SU-DHL-6 (cell line): ENCODE measurements at regions not wholly inside any gene's neighbourhood (a gene's known extent, or its start where the extent isn't known, plus 50 kb on each side); places are given as distances from the start of the nearest gene placed in this dataset.

ENCODE experiments used
- H2AFZ ChIP-seq: fragments of 200-600 bp; sonication (generic); 2 replicates; pipeline ENCODE4 v1.6.1; 2014; ENCODE audit warnings: low read depth, mild to moderate bottlenecking, moderate library complexity, mixed read lengths, antibody characterized with exemption, low read length; ENCODE audit not compliant: severe bottlenecking
- H3F3A ChIP-seq: fragments of 200-600 bp; shearing (Covaris generic); 2 replicates; pipeline ENCODE4 v1.6.0; 2016; ENCODE audit warnings: antibody characterized with exemption, mild to moderate bottlenecking; ENCODE audit not compliant: insufficient read depth
- H3K27ac ChIP-seq: fragments of 200-600 bp; sonication (generic); 2 replicates; pipeline ENCODE4 v1.5.1; 2016; ENCODE audit warnings: low read depth, mild to moderate bottlenecking, low read length, moderate library complexity, mixed read lengths
- H3K27me3 ChIP-seq: fragments of 200-600 bp; sonication (generic), shearing (Covaris generic); 2 replicates; pipeline ENCODE4 v1.6.0; 2014; ENCODE audit warnings: mild to moderate bottlenecking, low read length
- H3K36me3 ChIP-seq: fragments of 200-600 bp; sonication (generic); 2 replicates; pipeline ENCODE4 v1.6.1; 2014; ENCODE audit warnings: mild to moderate bottlenecking, low read length, mixed read lengths
- H3K4me2 ChIP-seq: fragments of 300-600, 200-600 bp; shearing (Covaris generic), sonication (generic); 2 replicates; pipeline ENCODE4 v1.6.0; 2014; ENCODE audit warnings: low read length, low read depth, mild to moderate bottlenecking; ENCODE audit not compliant: poor library complexity, severe bottlenecking
- H3K4me3 ChIP-seq: fragments of 200-600 bp; sonication (generic); 2 replicates; pipeline ENCODE4 v1.5.1; 2014; ENCODE audit warnings: antibody characterized with exemption, low read length, mild to moderate bottlenecking, mixed read lengths; ENCODE audit not compliant: insufficient read depth, poor library complexity, severe bottlenecking
- H3K79me2 ChIP-seq: fragments of 200-600 bp; sonication (generic); 2 replicates; pipeline ENCODE4 v1.6.1; 2014; ENCODE audit warnings: mild to moderate bottlenecking, low read length, moderate library complexity; ENCODE audit not compliant: insufficient read depth
- H3K9ac ChIP-seq: fragments of 200-600 bp; sonication (generic); 2 replicates; pipeline ENCODE4 v1.7.0; 2014; ENCODE audit warnings: mild to moderate bottlenecking, low read length
- H3K9me2 ChIP-seq: fragments of 200-600 bp; sonication (generic); replicated peaks from 2 replicates; pipeline ENCODE4 v1.6.1; 2014; ENCODE audit warnings: low read length; ENCODE audit not compliant: insufficient read depth
- H3K9me3 ChIP-seq: fragments of 200-600 bp; sonication (generic); 2 replicates; pipeline ENCODE4 v1.6.1; 2014; ENCODE audit warnings: low read length, mixed read lengths; ENCODE audit not compliant: insufficient read depth
- H4K20me1 ChIP-seq: fragments of 200-600 bp; sonication (generic); 2 replicates; pipeline ENCODE4 v1.6.1; 2014; ENCODE audit warnings: low read depth, mild to moderate bottlenecking, antibody characterized with exemption, low read length, moderate library complexity, mixed read lengths
- CTCF ChIP-seq: fragments of 200-600 bp; sonication (generic); IDR thresholded peaks from one replicate; pipeline ENCODE4 v1.5.1; 2017; ENCODE audit warnings: antibody characterized with exemption, mild to moderate bottlenecking, low read length, moderate library complexity; ENCODE audit not compliant: insufficient read depth, poor library complexity, severe bottlenecking
- EZH2phosphoT487 ChIP-seq: fragments of 200-600 bp; sonication (generic), shearing (Covaris generic); conservative IDR thresholded peaks from 2 replicates; pipeline ENCODE4 v1.6.1; 2018; ENCODE audit warnings: mild to moderate bottlenecking, antibody characterized with exemption, low read length, moderate library complexity, mixed read lengths

GRCh38 chr5:5939759-5940370, 438.5 kb downstream of the MED10 start:
- no peak for TF ChIP-seq CTCF
- TF ChIP-seq EZH2phosphoT487, result no peak
- no peaks in the 10 kb centered on the region for H3K9me3 ChIP-seq
- H3K27me3 ChIP-seq, result no peaks in the 10 kb centered on the region
- no peaks in the 10 kb centered on the region for H3K36me3 ChIP-seq
- no peak overlapping the region for H2AFZ ChIP-seq
- H3K79me2 ChIP-seq, result no peaks in the 10 kb centered on the region
- no peak overlapping the region for H3K4me3 ChIP-seq
- H3F3A ChIP-seq, result no peaks in the 10 kb centered on the region
- H4K20me1 ChIP-seq, result no peaks in the 10 kb centered on the region
- H3K9me2 ChIP-seq, result no peaks in the 10 kb centered on the region; the same call in 1 of the 2 replicates
- H3K4me2 ChIP-seq, result no peak overlapping the region
- H3K9ac ChIP-seq, result no peak overlapping the region
- no peak overlapping the region for H3K27ac ChIP-seq

GRCh38 chr5:5933651-5934050, 444.7 kb downstream of the MED10 start:
- no peaks in the 10 kb centered on the region for H3F3A ChIP-seq
- H3K4me3 ChIP-seq, result no peak overlapping the region
- H3K36me3 ChIP-seq, result no peaks in the 10 kb centered on the region
- no peak overlapping the region for H3K4me2 ChIP-seq
- no peaks in the 10 kb centered on the region for H3K9me3 ChIP-seq
- no peak overlapping the region for H3K9ac ChIP-seq
- H3K27ac ChIP-seq, result no peak overlapping the region
- no peak overlapping the region for H2AFZ ChIP-seq
- no peaks in the 10 kb centered on the region for H3K9me2 ChIP-seq
- no peaks in the 10 kb centered on the region for H3K79me2 ChIP-seq
- no peak for TF ChIP-seq EZH2phosphoT487
- TF ChIP-seq CTCF, result no peak
- H4K20me1 ChIP-seq, result no peaks in the 10 kb centered on the region
- no peaks in the 10 kb centered on the region for H3K27me3 ChIP-seq

- no peaks in the 10 kb centered on the region for H4K20me1 ChIP-seq
These were observed 445.5 kb downstream of the MED10 start for GRCh38 chr5:5932824-5933223.

More at GRCh38 chr5:5932824-5933223, 445.5 kb downstream of the MED10 start:
- Histone ChIP-seq H3F3A (no peaks in the 10 kb centered on the region), H3K27ac (no peak overlapping the region), H3K9me3 (no peaks in the 10 kb centered on the region), H3K27me3 (no peaks in the 10 kb centered on the region), H3K4me3 (no peak overlapping the region), H2AFZ (no peak overlapping the region), H3K4me2 (no peak overlapping the region), H3K79me2 (no peaks in the 10 kb centered on the region), H3K9me2 (no peaks in the 10 kb centered on the region), H3K36me3 (no peaks in the 10 kb centered on the region), H3K9ac (no peak overlapping the region)
- no peak for TF ChIP-seq CTCF
- no peak for TF ChIP-seq EZH2phosphoT487
